Mucosa of descending colon (tissue), 3 donors: ENCODE measurements at regions not wholly inside any gene's neighbourhood (a gene's known extent, or its start where the extent isn't known, plus 50 kb on each side); places are given as distances from the start of the nearest gene placed in this dataset.

ENCODE experiments used
- ATAC-seq: fragments of 200-7000 bp; cut with Tn5 transposase; one replicate; pipeline ENCODE4 v1.9.1; 2020; ENCODE audit warnings: mild to moderate bottlenecking, moderate library complexity
- DNase-seq, 3 donors: peaks; one replicate each; pipeline ENCODE4 v3.0.0-alpha.2; 2020
- H3K36me3 ChIP-seq: fragments of 200-600 bp; one replicate; pipeline ENCODE4 v1.8.0; 2021; ENCODE audit warnings: low read depth, mild to moderate bottlenecking
- H3K4me1 ChIP-seq: fragments of 200-600 bp; one replicate; pipeline ENCODE4 v1.8.0; 2021; ENCODE audit warnings: low read depth, mild to moderate bottlenecking
- H3K4me3 ChIP-seq: fragments of 200-600 bp; one replicate; pipeline ENCODE4 v1.8.0; 2021; ENCODE audit warnings: mild to moderate bottlenecking
- H3K9me3 ChIP-seq: fragments of 200-600 bp; one replicate; pipeline ENCODE4 v1.8.0; 2021; ENCODE audit warnings: mild to moderate bottlenecking
- CTCF ChIP-seq: fragments of 200-600 bp; IDR thresholded peaks from one replicate; pipeline ENCODE4 v1.8.0; 2022; ENCODE audit warnings: antibody characterized with exemption, mild to moderate bottlenecking
- intact Hi-C, 2 donors: fragments of 100-400 bp; cut with DNase I in 1 of 2; cut with micrococcal nuclease in 1 of 2; formaldehyde crosslinking; loops; one replicate each; pipeline versions ENCODE4 v1.11.0 to v1.11.1; 2022; cut with DNase I, micrococcal nuclease
- donor health status: DM: no; HTN: no; CAD: no; lungs with moderate emphysema.
- donor health status: DM: no; HTN: no; CAD: no.
- donor health status: DM: no; HTN: yes; CAD: no.

DNA sequence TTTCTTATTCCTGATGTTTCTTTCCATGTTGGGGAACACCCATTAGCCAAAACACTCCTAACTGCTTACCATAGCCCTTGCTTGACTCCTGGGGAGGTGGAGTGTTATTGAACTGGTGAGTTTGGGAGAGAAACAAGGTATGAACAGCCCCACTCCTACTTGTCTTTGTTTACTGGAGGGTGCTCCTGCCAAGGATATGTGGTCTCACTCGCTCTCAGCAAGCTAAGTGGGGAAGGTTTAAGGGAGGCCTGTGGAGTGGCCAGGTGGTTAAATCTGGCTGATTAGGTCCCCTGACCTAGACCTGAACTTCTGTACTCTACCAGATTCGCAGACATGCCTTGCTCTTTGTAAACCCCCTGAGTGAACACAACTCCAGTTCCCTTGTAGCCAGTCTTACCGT is 300.1 kb downstream of the PTEN start:
- H3K4me1 ChIP-seq = peaks cover 7% of the 10 kb centered on the region
- H3K4me3 ChIP-seq = no peak overlapping the region
- intact Hi-C loops = no loop called here
- no peak for ATAC-seq
- H3K36me3 ChIP-seq = no peaks in the 10 kb centered on the region
- H3K9me3 ChIP-seq = no peaks in the 10 kb centered on the region
- TF ChIP-seq CTCF = no peak
- DNase-seq = no peak

GRCh38 chr10:88164471-88164870 is 301.0 kb downstream of the PTEN start:
- no peak overlapping the region for H3K4me3 ChIP-seq
- DNase-seq (no peak), ATAC-seq (no peak)
- H3K9me3 ChIP-seq = no peaks in the 10 kb centered on the region
- no peak for TF ChIP-seq CTCF
- no peaks in the 10 kb centered on the region for H3K4me1 ChIP-seq
- intact Hi-C loops = no loop called here
- H3K36me3 ChIP-seq = no peaks in the 10 kb centered on the region

GRCh38 chr10:88165849-88166271 is 302.4 kb downstream of the PTEN start:
- H3K36me3 ChIP-seq = no peaks in the 10 kb centered on the region
- no peak for ATAC-seq
- intact Hi-C loops = no loop called here

DNA sequence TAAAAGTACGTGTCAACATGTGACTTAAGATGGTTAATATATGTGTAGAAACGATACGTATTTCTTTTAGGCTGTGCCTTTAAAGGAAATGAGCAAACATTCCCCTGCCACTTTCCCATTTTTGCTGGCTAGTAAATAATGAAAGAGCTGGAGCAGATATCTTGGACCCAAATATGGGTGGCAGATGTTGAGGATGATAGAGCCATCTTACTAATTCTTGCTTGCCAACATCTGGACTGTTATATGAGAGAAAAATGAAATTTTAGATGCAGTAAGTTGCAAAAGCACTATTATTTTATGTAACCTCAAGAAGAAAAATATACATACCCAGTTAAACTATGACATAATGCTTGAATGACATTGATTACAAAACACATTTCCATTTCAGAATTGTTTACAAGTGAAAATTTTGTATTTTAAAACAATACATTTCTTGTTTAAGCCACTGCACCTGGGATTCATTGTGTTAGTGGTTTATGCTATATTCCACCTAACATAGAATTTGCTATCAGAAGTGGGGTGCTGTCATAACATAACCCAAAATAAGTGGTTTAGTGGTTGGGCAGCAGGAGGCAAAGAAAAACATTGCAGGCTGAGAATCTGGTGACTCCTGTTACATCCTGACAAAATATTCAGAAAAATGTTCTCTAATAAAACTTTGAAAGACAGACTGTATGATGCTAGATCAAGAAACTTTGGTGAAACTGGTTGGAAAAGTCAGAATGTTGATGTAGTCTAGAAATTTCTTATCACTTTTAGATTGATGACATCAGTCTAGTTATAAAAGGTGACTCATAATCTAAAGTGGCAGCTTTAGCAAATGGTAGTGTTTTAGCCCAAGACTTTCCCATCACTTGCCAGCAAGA is 305.0 kb downstream of the PTEN start:
- no peaks in the 10 kb centered on the region for H3K9me3 ChIP-seq
- TF ChIP-seq CTCF = no peak
- no peak overlapping the region for H3K4me3 ChIP-seq
- H3K4me1 ChIP-seq = no peaks in the 10 kb centered on the region
- intact Hi-C loops = no loop called here
- ATAC-seq (no peak), DNase-seq (no peak)
- no peaks in the 10 kb centered on the region for H3K36me3 ChIP-seq

More at GRCh38 chr10:88165849-88166271, 302.4 kb downstream of the PTEN start:
- no peak for TF ChIP-seq CTCF
- H3K4me1 ChIP-seq = no peaks in the 10 kb centered on the region
- no peak for DNase-seq
- no peak overlapping the region for H3K4me3 ChIP-seq
- no peaks in the 10 kb centered on the region for H3K9me3 ChIP-seq

DNA sequence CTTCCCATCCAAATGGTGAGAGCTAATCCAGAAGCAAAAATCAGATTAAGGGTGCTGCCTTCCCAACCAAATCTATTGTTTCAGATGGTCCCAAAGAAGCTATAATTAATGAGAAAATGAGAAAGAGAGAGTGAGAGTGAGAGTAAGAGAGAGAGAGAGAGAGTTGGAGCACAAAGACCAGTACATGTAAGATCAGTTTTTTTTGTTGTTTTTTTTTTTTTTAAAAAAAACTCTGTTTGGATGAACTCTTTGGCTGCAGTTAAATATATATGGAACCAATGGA is 305.6 kb downstream of the PTEN start:
- no peaks in the 10 kb centered on the region for H3K4me1 ChIP-seq
- intact Hi-C loops = no loop called here
- ATAC-seq = no peak
- DNase-seq = no peak
- no peak for TF ChIP-seq CTCF
- no peaks in the 10 kb centered on the region for H3K9me3 ChIP-seq
- H3K4me3 ChIP-seq = no peak overlapping the region
- H3K36me3 ChIP-seq = no peaks in the 10 kb centered on the region

- no peak overlapping the region for H3K4me3 ChIP-seq
- DNase-seq = no peak
- no peak for ATAC-seq
- no peak for TF ChIP-seq CTCF
- intact Hi-C loops = no loop called here
- no peaks in the 10 kb centered on the region for H3K4me1 ChIP-seq
- H3K36me3 ChIP-seq = no peaks in the 10 kb centered on the region
- no peaks in the 10 kb centered on the region for H3K9me3 ChIP-seq
Measured at GRCh38 chr10:88170628-88171027, 307.2 kb downstream of the PTEN start.
